Limb (tissue), 2 donors: ENCODE measurements at regions not wholly inside any gene's neighbourhood (a gene's known extent, or its start where the extent isn't known, plus 50 kb on each side); places are given as distances from the start of the nearest gene placed in this dataset.

Experiments used
- DNase-seq, 2 donors: peaks; one replicate each; pipeline ENCODE4 v3.0.0-alpha.2; 2016; ENCODE audit errors: extremely low spot score in 2 of 2

GRCh38 chr20:60565083-60565482, 606.9 kb downstream of the CDH26 start:
- no peak for DNase-seq

- no peak for DNase-seq
Measured at GRCh38 chr20:60565551-60565950, 607.3 kb downstream of the CDH26 start.

GRCh38 chr20:60569116-60569515, 610.9 kb downstream of the CDH26 start:
- DNase-seq = no peak

- DNase-seq = no peak
Measured at GRCh38 chr20:60570481-60571277, 612.5 kb downstream of the CDH26 start.

GRCh38 chr20:60573003-60573680, 614.9 kb downstream of the CDH26 start:
- no peak for DNase-seq

- DNase-seq = no peak
Measured at GRCh38 chr20:60576236-60576635, 618.0 kb downstream of the CDH26 start.

- no peak for DNase-seq
Measured at GRCh38 chr20:60579941-60580515, 621.8 kb downstream of the CDH26 start.

GRCh38 chr20:60581606-60582115, 623.4 kb downstream of the CDH26 start:
- DNase-seq = no peak

- DNase-seq = no peak
Measured at GRCh38 chr20:60583741-60584140, 625.5 kb downstream of the CDH26 start.

GRCh38 chr20:60584221-60584620, 626.0 kb downstream of the CDH26 start:
- no peak for DNase-seq

GRCh38 chr20:60585651-60586050, 627.4 kb downstream of the CDH26 start:
- no peak for DNase-seq

- no peak for DNase-seq
Measured at GRCh38 chr20:60586269-60587050, 628.2 kb downstream of the CDH26 start.

GRCh38 chr20:60587986-60588385, 629.8 kb downstream of the CDH26 start:
- DNase-seq = no peak

- peak; percentile 67 to 68 for DNase-seq
Measured at GRCh38 chr20:60589623-60590022, 631.4 kb downstream of the CDH26 start.

- DNase-seq = no peak
Measured at GRCh38 chr20:60591172-60591799, 633.1 kb downstream of the CDH26 start.

GRCh38 chr20:60598528-60598927, 640.3 kb downstream of the CDH26 start:
- DNase-seq = no peak

- DNase-seq = no peak
Measured at GRCh38 chr20:60599381-60599780, 641.2 kb downstream of the CDH26 start.

GRCh38 chr20:60600036-60600435, 641.8 kb downstream of the CDH26 start:
- no peak for DNase-seq

- DNase-seq = no peak
Measured at GRCh38 chr20:60624066-60624465, 628.0 kb upstream of the CDH4 start.

GRCh38 chr20:60627751-60628565, 624.1 kb upstream of the CDH4 start:
- DNase-seq = no peak
